Ovary (tissue), 7 donors: ENCODE measurements at regions not wholly inside any gene's neighbourhood (a gene's known extent, or its start where the extent isn't known, plus 50 kb on each side); places are given as distances from the start of the nearest gene placed in this dataset.

ENCODE experiments used
- DNase-seq, 5 donors: peaks; one replicate each; pipeline ENCODE4 v3.0.0-alpha.2; 2019 to 2020
- H3K27ac ChIP-seq, 2 donors: fragments of 200-600 bp; one replicate each; pipeline versions ENCODE4 v1.5.1 to v1.8.0; 2019 to 2022
- H3K27me3 ChIP-seq: fragments of 200-600 bp; one replicate; pipeline ENCODE4 v1.8.0; 2022
- H3K36me3 ChIP-seq: fragments of 200-600 bp; sonication (generic); one replicate; pipeline ENCODE4 v1.5.1; 2019
- H3K4me1 ChIP-seq: one replicate; pipeline ENCODE4 v1.8.1; 2013; ENCODE audit warnings: mild to moderate bottlenecking, moderate library complexity; ENCODE audit not compliant: insufficient read depth
- H3K4me3 ChIP-seq: fragments of 200-600 bp; sonication (generic); one replicate; pipeline ENCODE4 v1.5.1; 2017
- H3K9me3 ChIP-seq, 2 donors: fragments of 200-600 bp in 1 of 2; sonication (generic) in 1 of 2; one replicate each; pipeline versions ENCODE4 v1.5.1 to v1.8.1; 2013 to 2019; ENCODE audit warnings: mild to moderate bottlenecking in 1 of 2, moderate library complexity in 1 of 2
- CTCF ChIP-seq, 3 donors: fragments of 450-650 bp in 2 of 3; fragments of 200-600 bp in 1 of 3; IDR thresholded peaks; one replicate each; pipeline versions ENCODE4 v1.5.1 to v1.8.0; 2016 to 2022; ENCODE audit warnings: antibody characterized with exemption in 3 of 3, mild to moderate bottlenecking in 1 of 3
- EP300 ChIP-seq: sonication (generic); formaldehyde crosslinking; IDR thresholded peaks from one replicate; pipeline ENCODE4 v1.6.1; 2017; ENCODE audit warnings: antibody characterized with exemption
- POLR2A ChIP-seq: fragments of 450-650 bp; IDR thresholded peaks from one replicate; pipeline ENCODE4 v1.6.1; 2017; ENCODE audit warnings: antibody characterized with exemption, mild to moderate bottlenecking, moderate library complexity
- WGBS, 3 donors: extraction: QIAGEN DNeasy Blood & Tissue Kit in 1 of 3; methylation state at CpG; one replicate each; pipeline versions ENCODE4 v1.1.5 to v1.1.7; 2013 to 2017; 5-methylcytosine and 5-hydroxymethylcytosine counted together
- intact Hi-C, 4 donors: fragments of 100-400 bp; cut with DNase I; formaldehyde crosslinking; loops; one replicate each; pipeline versions ENCODE4 v1.11.0 to v1.15.1; 2022 to 2023
- donor health status: DM: no; HTN: no; CAD: no; lungs with moderate emphysema.
- donor health status: DM: no; HTN: no; CAD: no.
- donor health status: Bipolar disorder and iron deficiency.
- donor health status: DM: no; HTN: no; CAD: no.
- donor health status: DM: yes; HTN: yes; CAD: no.

GRCh38 chr2:74747411-74748080 is 86.4 kb upstream of the HK2 start:
- peak; percentile 38 to 73 (median 58) for DNase-seq
- 49 to 65% (median 56%) methylated on average over 7 of the region's 7 CpGs for WGBS, 3 donors
- Histone ChIP-seq H3K9me3 (no peaks in the 10 kb centered on the region), H3K27me3 (no peaks in the 10 kb centered on the region), H3K4me1 (peaks cover 7% of the 10 kb centered on the region), H3K27ac (no peak overlapping the region), H3K4me3 (no peak overlapping the region), H3K36me3 (no peaks in the 10 kb centered on the region)
- intact Hi-C loops: no loop called here
- no peak for TF ChIP-seq CTCF (IDR thresholded peaks at IDR 0.05)
- TF ChIP-seq EP300: no peak
- no peak for TF ChIP-seq POLR2A

- no peaks in the 10 kb centered on the region for H3K36me3 ChIP-seq
- no peak for TF ChIP-seq EP300
- TF ChIP-seq CTCF (IDR thresholded peaks at IDR 0.05): no peak
- no peak for TF ChIP-seq POLR2A
Observed at GRCh38 chr2:74748665-74749064, 85.3 kb upstream of the HK2 start.

GRCh38 chr2:74749432-74749831 is 84.5 kb upstream of the HK2 start:
- WGBS, 3 donors: 68 to 86% (median 79%) methylated on average over 3 of the region's 3 CpGs

More at GRCh38 chr2:74748665-74749064, 85.3 kb upstream of the HK2 start:
- Histone ChIP-seq H3K27me3 (no peaks in the 10 kb centered on the region), H3K27ac (no peak overlapping the region), H3K9me3 (no peaks in the 10 kb centered on the region), H3K4me1 (peaks cover 7% of the 10 kb centered on the region), H3K4me3 (no peak overlapping the region)
- no peak for DNase-seq
- intact Hi-C loops: no loop called here
- WGBS, 3 donors: 80 to 91% (median 83%) methylated on average over 3 of the region's 3 CpGs

GRCh38 chr2:74751981-74752851 is 81.7 kb upstream of the HK2 start:
- Histone ChIP-seq H3K27me3 (no peaks in the 10 kb centered on the region), H3K27ac (no peak overlapping the region), H3K36me3 (no peaks in the 10 kb centered on the region), H3K9me3 (no peaks in the 10 kb centered on the region), H3K4me1 (peaks cover 7% of the 10 kb centered on the region), H3K4me3 (no peak overlapping the region)
- intact Hi-C loops: no loop called here
- no peak for TF ChIP-seq CTCF (IDR thresholded peaks at IDR 0.05)
- no peak for TF ChIP-seq EP300
- TF ChIP-seq POLR2A: no peak
- no peak for DNase-seq
- 86 to 90% (median 86%) methylated on average over 4 of the region's 4 CpGs for WGBS, 3 donors

More at GRCh38 chr2:74749432-74749831, 84.5 kb upstream of the HK2 start:
- intact Hi-C loops: no loop called here
- H3K27me3 ChIP-seq: no peaks in the 10 kb centered on the region
- no peak overlapping the region for H3K4me3 ChIP-seq
- H3K9me3 ChIP-seq: no peaks in the 10 kb centered on the region
- no peak for TF ChIP-seq CTCF (IDR thresholded peaks at IDR 0.05)
- TF ChIP-seq EP300: no peak
- no peak for TF ChIP-seq POLR2A
- H3K27ac ChIP-seq: no peak overlapping the region
- peaks cover 7% of the 10 kb centered on the region for H3K4me1 ChIP-seq
- no peak for DNase-seq
- H3K36me3 ChIP-seq: no peaks in the 10 kb centered on the region
